GM10248 (cell line): ENCODE measurements at regions not wholly inside any gene's neighbourhood (a gene's known extent, or its start where the extent isn't known, plus 50 kb on each side); places are given as distances from the start of the nearest gene placed in this dataset.

Experiments
- CTCF ChIA-PET: fragments of 300-600 bp; sonication (Branson Sonifier 250); formaldehyde crosslinking; extraction: SDS; loops from one replicate; lab custom pipeline; 2021; ENCODE audit warnings: antibody characterized with exemption; lab: Yijun Ruan, JAX
- POLR2A ChIA-PET: fragments of 350-650 bp; sonication (Branson Sonifier 250); formaldehyde crosslinking; extraction: SDS; loops from one replicate; lab custom pipeline; 2020; ENCODE audit warnings: antibody characterized with exemption; lab: Yijun Ruan, JAX
- DNase-seq: peaks from one replicate; pipeline ENCODE4 v3.0.0; 2012; ENCODE audit errors: extremely low spot score
- CTCF ChIP-seq: IDR thresholded peaks from 2 replicates; pipeline ENCODE4 v1.5.1; 2012; ENCODE audit warnings: mild to moderate bottlenecking, low read depth; ENCODE audit errors: extremely low read depth, missing control alignments, control extremely low read depth

- no peak for TF ChIP-seq CTCF
- CTCF ChIA-PET, result no interaction called here
- POLR2A ChIA-PET, result no interaction called here
- no peak for DNase-seq
Observed at GRCh38 chrX:40320819-40321218, 223.1 kb upstream of the BCOR start.

- no peak for DNase-seq
- POLR2A ChIA-PET, result no interaction called here
- TF ChIP-seq CTCF, result no peak
- CTCF ChIA-PET, result no interaction called here
Observed at GRCh38 chrX:40318801-40319200, 221.0 kb upstream of the BCOR start.

- ChIA-PET CTCF (no interaction called here), POLR2A (no interaction called here)
- no peak for DNase-seq
- no peak for TF ChIP-seq CTCF
Observed at GRCh38 chrX:40318076-40318475, 220.3 kb upstream of the BCOR start.

GRCh38 chrX:40316502-40316901 is 218.7 kb upstream of the BCOR start:
- TF ChIP-seq CTCF, result no peak
- CTCF ChIA-PET, result no interaction called here
- no peak for DNase-seq

GRCh38 chrX:40314070-40314469 is 216.3 kb upstream of the BCOR start:
- ChIA-PET CTCF (no interaction called here), POLR2A (no interaction called here)
- DNase-seq, result no peak
- TF ChIP-seq CTCF, result no peak

More at GRCh38 chrX:40316502-40316901, 218.7 kb upstream of the BCOR start:
- POLR2A ChIA-PET, result no interaction called here

GRCh38 chrX:40313269-40313668 is 215.5 kb upstream of the BCOR start:
- TF ChIP-seq CTCF, result no peak
- DNase-seq, result no peak
- ChIA-PET POLR2A (no interaction called here), CTCF (no interaction called here)

- ChIA-PET POLR2A (no interaction called here), CTCF (no interaction called here)
- DNase-seq, result no peak
- TF ChIP-seq CTCF, result no peak
Observed at GRCh38 chrX:40310447-40310846, 212.7 kb upstream of the BCOR start.
